CD4-positive, alpha-beta T cell treated with Interleukin-6 at 100 ng/mL for 8 hours (primary cell): ENCODE measurements at regions not wholly inside any gene's neighbourhood (a gene's known extent, or its start where the extent isn't known, plus 50 kb on each side); places are given as distances from the start of the nearest gene placed in this dataset.

ENCODE experiments used
- DNase-seq: peaks from one replicate; pipeline ENCODE4 v3.0.0-alpha.2; 2020; ENCODE audit warnings: mixed read lengths, low spot score

DNA sequence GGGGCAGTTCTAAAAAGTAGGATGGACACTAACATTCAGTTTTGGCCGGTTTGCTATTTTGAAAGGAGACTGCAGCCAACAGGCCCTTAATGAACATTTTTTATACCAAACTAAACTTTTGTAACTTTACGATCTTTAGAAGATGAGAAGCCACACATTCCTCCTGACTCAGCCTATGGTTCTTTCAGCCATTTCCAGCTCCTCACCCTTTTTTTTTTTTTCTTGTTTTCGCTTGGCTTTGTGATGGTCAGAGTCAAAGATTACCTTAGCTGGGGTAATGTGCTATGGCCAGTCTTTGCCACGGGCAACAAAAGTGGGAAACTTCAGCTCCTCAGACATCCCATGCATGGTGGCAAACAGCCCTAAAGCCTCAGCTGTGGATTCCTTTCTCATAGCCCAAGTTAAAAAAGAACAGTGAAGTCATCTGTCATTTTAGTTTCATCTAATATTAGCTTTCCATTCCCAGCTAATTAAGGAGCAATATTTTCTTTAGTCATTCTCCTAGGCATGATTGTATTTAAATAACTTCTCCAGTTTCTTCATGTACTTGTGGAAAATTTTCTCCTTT, 368.7 kb downstream of the MFSD1 start:
- no peak for DNase-seq

DNA sequence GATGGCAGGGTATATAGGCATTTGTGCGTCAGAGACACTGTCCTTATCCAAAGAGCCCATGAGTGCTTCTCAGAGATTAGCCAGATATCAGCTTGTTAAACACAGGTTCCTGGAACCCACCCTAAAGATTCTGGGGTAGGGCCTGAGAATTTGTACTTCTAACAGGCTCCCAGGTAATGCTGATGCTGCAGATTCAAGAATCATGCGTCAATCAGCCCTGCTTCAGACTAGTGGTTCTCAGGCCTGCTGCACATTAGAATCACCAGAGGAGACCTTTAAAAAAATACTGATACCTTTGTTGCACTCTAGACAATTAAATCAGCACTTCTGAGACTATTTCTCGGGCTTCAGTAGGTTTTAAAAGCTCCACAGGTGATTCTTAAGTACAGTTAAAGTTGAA, 369.5 kb downstream of the MFSD1 start:
- DNase-seq = no peak

DNA sequence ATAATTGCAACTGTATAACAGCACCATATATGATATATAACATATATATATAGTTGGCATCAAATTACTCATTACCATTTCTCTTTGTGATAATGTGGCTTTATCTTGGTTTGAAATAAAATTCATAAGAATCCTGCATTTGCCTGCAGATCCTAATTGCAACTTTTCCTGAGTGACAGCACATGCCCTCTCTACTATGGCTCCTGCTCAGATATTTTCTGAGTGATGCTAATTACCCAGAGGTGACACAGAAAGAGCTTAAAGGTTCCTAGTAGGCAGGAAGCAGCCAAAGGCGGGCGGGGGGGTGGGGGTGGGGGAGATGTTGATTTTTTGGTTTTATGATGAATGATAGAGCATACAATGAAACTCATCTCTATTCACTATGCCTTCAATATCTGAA, 370.6 kb downstream of the MFSD1 start:
- no peak for DNase-seq

DNA sequence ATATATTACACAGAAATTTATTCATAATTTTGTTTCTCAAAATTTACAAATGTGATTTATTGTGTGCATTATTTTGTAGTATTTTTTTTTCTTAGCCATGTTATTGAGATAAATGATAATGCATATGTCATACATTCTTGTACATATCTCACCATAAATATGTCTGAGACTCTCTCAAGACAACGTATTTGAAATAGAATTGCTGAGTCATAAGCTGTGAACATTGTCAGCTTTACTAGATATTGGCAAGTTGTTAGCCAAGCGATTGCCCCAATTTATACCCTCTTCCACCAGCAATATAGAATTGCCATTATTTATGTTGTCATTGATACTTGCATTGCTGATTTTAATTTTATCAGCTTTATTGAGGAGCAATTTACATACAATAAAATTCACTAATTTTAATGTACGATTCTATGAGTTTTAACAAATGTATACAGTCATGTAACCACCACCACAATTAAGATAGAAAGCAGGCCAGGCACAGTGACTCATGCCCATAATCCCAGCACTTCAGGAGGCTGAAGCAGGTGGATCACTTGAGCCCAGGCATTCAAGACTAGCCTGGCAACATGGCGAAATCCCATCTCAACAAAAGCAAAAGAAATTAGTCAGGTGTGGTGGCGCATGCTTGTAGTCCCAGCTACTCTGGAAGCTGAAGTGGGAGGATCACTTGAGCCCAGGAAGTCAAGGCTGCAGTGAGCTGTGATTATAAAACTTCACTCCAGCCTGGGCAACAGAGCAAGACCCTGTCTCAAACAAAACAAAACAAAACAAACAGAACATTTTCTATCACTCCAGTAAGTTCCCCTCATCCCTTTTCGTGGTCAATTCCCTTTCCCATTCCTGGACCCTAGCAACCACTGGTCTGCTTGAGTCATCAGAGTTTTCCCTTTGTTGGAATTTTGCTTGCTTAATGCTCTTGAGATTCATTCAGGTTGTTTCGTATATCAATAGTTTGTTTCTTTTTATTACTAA, 373.1 kb downstream of the MFSD1 start:
- no peak for DNase-seq

DNA sequence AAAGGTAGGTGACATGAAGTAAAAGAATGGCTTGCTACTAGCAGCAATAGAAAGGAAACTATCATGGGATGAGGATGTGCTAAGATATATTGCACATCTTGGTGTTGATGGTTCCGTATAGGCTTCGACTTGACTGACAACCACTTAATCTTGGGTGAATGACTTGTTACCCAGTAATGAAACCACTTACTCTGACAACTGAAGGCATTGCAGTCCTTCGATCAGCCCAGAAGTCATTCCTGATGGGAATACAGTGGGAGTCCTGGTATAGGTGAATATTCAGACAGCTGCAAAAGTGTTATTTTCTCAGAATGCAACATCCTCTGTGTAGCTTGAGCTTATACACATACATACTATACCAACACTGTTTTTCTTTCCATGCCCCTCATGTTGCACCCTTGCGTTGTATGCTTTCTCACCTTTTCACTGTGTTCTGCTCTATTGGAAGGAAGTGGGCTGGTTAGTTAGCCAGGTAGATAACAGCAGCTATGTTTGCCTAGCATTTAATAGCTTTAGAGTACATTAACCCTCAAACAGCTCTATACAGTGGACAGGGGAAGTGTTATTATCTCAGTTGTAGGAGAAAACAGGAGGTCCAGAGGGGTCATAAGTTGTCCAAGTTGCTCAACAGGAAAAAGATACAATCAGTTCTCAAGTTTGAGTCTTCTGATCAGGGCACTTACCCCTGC, 376.5 kb downstream of the MFSD1 start:
- no peak for DNase-seq

DNA sequence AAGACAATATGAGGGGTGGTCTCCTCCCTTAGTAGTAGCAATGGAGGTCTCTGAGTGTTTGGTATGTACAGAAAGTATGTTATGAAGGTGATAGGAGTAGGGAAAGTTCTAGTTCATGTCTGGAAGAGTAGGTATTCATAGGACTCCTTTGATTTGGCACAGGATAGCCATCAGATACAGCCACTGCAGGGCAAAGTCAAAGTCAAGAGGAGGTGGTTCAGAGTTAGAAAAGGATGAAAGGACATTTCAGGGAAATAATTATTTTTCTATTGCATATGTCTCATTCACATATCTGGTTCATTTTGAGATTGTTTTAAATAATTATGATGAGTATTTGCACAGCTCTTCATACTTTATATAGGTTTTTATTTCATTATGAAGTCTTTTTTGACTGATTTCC, 381.1 kb downstream of the MFSD1 start:
- DNase-seq = no peak

DNA sequence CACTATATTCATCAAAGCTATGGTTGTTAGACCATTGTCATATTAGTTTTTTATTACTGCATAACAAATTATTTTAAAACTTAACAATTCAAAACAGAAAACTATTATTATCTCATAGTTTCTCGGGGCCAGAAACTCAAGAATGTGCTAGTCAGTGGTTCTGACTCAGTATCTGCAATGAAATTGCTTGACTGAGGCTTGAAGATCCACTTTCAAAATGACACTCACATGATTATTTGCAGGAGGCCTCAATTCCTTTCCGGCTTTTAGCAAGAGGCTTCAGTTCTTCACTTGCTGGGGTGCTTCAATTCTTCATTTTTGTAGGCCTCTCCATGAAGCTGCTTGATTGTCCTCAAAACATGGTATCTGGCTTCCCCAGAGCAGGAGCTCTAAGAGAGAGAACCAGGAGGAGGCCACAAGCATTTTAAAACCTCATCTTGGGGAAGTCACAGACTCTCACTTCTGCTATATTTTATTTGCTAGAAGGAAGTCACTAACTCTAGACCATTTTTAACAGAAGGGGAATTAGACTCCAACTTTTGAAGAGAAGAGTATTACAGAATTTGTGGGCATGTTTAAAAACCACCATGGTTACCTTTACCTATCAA, 383.7 kb downstream of the MFSD1 start:
- DNase-seq = no peak

DNA sequence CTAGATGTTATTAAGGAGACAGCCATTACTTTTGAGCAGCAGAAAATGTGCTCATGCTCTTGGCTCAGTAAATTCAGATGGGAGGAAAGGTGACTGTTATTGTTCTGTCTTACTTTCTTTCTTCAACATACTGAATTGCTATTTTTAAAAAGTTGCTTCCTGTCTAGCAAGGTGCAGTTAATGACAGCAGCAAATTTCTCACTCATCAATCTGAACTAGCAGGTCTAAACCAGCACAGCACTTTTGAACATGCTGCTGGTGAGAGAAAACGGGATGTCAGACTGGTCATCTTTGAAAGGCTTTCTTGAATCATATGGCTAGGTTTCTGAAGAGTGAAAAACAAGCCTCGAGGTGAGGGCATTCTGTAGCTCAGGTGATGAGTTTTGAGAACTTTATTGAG, 384.7 kb downstream of the MFSD1 start:
- DNase-seq = no peak

DNA sequence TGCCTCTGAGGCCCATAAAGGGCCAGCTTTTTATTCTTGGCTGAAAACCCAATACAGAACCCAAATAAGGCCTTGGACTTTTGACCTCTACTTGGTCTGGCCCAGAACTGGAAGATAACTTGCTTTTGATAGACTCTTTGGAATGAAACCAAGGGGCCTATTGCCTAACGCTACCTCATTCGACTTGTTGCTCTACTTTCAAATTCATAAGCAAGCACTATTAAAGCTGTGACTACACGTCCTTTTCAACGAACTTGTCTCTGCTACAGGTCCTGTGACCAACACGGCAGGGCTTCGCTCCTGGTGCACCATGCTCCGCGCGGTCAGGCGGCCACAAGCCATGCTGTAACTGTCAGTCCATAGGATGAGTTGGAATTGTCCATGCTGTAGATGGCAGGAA, 385.4 kb downstream of the MFSD1 start:
- DNase-seq = no peak

DNA sequence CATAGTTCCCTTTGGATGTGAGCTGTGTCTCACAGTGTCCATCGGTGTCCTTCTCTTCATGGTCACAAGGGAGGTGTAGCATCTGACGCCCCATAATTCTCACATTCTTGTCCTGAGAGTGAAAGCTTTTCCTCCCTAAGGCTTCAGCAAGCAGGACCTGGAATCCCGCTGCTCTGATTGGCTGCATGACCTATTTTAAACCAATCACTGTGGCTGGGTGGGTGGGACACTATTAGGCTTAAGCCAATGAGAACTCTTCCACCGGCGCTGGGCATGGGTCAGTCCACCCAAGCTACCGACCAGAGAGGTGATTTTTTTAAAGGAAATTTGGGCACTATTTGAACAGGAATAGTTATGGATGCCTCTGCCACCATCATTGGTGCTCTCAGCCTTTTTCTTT, 385.9 kb downstream of the MFSD1 start:
- DNase-seq = no peak

DNA sequence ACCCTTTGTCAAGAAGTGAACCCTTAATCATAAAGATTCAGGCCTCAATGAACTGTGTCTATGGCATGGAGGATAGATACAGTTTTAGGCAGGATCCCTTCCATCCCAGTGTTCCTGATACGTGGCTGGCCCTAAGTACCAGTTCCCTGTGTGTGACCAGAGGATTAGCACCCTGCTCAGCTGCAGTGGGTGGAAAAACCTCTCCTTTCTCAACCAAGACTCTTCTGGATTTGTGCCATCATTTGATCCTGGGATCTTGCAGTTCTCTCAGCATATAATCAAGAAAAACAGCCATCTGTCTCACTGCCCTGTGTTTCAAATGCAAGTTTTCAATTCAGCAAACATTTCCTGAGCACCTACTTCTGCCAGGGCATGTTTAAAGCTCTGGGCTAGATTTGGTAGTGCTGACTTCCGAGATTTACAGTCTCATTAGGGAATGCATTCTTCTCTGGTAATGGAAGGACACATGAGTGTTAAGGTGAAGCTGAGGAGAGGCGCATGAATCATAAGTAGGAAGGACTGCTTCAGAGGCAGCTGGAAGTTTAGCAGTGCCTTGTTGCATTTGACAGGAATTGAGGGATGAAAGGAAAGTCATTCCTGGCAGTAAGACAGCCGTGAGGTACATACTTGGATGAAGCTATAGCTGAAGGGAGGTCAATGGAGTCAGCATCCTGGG, 388.3 kb downstream of the MFSD1 start:
- no peak for DNase-seq

DNA sequence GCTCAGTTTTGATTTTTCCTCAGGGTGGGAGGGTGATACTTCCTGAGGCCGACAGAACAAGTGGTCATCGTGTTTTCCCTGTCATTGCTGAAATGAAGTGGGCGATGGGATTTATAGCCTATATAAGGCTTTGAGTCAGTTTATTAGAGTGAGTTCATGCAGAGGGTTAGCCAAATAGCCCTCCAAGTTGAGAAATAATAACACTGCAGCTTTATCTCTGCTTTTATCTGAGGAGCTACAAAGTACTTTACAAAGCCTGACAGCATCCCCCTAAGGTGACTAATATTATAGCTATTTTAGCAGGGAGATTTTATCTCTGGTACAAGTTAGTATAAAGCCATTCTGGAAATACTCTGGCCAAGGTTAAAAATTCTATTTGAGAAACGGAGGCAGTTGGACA, 389.6 kb downstream of the MFSD1 start:
- DNase-seq = no peak

DNA sequence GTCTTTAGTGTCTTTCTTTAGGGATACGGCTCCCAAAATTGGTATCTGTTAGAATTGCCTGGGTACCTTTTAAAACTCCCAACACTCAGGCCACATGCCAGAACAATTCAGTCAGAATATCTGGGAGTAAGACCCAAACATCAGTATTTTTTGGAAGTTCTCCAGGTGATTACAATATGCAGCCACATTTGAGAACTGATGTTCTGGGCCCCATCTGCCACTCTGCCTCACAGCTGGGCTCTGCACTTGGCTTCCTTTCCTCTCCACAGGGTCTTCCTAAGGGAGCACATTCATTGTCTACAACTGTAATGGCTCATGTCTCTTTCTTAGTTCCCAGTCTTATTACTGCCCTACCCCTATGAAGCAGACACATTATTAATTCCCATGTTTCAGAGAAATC, 394.5 kb downstream of the MFSD1 start:
- DNase-seq = no peak

DNA sequence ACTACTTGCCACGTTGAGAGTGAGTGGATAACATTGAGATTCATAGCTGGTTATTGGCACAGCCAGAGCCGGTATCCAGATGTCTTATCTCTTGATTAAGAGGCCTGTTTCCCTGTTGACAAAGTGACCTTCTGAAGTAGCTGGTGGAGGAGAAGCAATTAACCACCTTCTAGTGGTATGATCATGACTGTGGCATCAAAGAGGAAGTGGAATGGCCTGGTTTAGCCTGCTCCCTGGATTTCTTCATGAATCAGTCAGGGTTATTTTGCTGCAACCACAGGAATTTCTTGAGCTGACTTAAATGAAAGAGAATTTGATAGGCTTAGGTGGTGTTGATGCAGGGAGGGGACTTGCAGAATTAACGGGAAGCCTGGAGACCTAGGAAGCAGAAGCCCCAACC, 398.3 kb downstream of the MFSD1 start:
- DNase-seq = no peak

DNA sequence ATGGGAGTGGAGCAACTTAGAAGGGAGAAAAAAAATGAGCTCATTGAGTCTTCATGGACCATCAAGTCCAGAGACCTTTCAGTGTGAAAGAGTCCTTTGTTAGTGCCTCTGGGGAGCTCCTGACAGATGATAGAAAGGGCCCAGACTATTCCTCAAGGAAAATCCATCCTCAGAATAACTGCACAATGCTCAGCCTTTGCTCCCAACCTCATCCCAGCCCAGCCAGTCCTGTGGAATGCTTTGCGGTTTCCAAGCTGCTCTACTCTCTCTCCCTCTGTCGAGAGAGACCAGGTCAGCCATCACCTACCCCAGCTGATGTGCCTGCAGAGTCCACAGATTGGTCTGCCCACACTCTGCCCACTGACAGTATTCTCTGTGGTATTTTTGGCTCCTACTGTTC, 406.2 kb downstream of the MFSD1 start:
- no peak for DNase-seq

DNA sequence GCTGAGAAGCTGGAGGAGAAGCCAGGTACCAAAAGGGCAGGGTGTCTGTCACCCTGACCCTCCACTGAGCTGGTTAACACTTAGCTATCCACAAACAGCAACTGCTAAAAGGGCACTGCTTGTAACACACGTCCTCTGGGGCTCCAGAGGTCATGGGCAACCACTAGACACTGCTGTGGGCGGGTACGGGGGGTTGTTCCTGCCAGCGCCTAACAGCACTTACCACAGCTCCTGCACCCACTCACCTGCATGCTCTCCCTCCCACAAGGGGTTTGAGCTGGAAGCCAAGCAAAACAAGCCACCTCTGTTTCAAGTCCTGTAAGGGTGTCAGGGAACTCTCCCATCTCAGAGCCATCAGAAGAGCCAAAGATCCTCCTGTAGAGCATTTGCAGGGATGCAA, 407.6 kb downstream of the MFSD1 start:
- DNase-seq = no peak

DNA sequence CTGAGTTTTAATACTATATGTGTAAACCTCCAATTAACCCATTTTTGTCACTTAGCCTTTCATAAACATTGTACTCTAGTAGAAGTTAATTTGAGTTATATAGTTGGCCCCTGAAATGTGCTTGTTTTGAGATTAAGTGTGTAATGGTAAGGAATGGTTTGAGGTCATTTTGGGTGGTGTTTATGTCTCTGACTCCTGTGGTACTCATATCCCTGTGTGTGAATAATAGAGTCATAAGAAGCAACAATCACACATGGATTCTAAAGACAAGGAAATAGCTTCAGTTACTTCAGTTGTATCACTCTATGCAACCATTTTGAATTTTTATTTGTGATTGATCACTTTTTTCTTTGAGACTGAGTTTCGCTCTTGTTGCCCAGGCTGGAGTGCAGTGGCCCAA, 408.5 kb downstream of the MFSD1 start:
- DNase-seq = no peak

DNA sequence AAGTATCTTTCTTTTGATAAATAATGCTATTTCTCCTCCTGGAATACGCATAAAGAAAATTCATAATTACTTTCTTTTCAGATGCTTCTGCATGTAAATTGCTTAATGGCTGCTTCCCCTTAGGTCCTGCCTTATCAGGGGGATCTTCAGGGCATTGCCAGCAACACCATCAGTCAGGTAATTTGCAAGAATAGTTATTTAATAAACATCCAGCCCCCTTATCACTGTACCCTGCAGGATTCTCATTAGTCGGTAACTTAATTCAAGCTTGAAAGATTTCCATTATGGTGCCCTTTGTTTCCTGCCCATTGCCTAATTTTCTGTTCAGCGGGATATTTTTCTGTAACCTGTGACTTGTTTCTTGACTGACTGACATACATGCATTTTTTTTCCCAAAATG, 414.5 kb downstream of the MFSD1 start:
- DNase-seq = no peak

DNA sequence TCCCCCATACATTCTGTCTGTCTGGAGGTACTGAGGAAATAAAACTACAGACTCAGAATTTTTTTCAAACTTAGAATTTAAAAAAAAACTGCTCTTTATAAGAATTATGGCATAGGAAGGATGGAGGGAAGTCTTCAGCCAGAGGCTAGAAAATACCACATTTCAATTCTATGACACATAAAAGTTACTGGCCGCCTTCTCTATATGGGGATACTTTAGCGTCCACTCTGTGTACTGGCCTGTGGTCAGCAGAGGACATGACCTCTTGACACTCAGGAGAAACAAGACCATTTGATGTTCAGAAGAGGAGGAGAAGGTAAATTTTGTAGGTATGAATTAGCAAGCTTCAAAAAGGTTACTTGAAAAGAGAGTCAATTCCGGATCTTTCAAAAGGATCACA, 417.4 kb downstream of the MFSD1 start:
- no peak for DNase-seq

DNA sequence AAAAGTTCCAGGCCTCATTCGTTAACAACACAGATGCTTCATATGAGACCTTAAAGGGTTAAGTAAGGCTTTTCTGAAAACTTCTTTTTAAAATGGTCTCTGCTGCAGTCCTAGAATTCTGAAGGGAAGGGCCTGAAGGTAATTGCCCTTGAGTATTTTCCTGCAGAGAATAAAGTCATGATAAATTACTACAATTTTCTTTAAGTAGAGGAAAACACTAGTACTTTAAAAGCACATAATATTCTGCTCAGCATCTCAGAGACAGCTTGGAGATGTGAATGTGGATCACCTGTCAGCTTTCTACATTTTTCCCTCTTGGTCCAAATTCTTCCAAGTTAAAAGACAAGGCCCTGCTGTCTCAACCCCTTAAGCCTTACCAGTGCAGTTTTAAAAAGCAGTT, 419.5 kb downstream of the MFSD1 start:
- no peak for DNase-seq

DNA sequence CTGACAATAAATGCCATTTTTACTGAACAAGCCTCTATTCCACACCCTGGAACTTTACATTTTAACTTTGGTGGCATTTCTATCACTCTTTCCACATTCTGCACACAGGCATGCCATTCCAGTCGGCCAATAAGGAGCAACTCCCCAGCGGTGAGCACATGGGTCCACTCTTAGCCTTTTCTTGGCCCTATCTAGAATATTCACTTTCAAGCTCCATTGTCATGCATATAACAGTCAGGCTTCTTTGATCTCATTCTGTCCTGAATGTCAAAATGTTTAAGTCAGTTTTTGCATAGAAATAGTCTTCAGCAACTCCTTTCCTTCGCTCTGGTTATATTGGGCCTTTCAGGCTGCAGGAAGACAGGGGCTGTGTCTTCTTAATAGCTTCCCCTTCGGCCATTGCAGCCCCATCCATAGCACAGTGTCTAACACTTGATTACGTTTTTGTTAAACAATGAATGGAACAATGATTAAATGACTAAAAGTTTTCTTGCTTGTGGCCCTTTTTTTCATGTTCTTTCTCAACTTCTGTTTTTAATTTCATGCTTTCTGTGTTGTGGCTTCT, 427.3 kb downstream of the MFSD1 start:
- no peak for DNase-seq

DNA sequence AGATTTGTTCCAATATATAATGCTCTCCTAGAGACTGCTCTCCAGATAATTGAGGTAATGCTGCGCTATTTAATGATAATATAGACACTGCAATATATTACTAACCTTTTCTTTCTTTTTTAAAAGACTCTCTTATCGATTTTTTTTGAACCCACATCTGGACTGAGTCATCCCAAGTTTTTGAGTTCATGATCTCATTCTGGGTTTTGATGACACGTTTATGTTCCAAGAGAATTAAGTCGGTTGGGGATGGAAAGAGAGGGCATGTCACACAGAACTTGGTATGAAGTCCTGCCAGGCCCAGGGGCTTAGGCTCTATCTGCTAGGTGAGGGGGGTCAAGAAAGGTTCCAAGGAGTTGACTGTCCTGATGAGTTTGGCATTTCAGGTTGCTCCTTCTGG, 431.1 kb downstream of the MFSD1 start:
- DNase-seq = no peak
